ENCODE measurements at regions not wholly inside any gene's neighbourhood (a gene's known extent, or its start where the extent isn't known, plus 50 kb on each side); places are given as distances from the start of the nearest gene placed in this dataset.
A peak's percentile ranks its signal among the peaks of the same experiment; 100 is the strongest.
"Not testable (repeated sequence)": the region's sequence is repeated elsewhere in the genome, so short reads cannot be mapped to it uniquely, and the experiment has no call there.

- no peak for DNase-seq
These were observed 170.9 kb upstream of the GHR start for GRCh38 chr5:42252306-42252705.

- not testable (repeated sequence) for DNase-seq
These were observed 163.3 kb upstream of the GHR start for GRCh38 chr5:42259914-42260313.

GRCh38 chr5:42267091-42267490 lies 156.1 kb upstream of the GHR start:
- no peak for DNase-seq

- not testable (repeated sequence) for DNase-seq
These were observed 155.1 kb upstream of the GHR start for GRCh38 chr5:42268170-42268569.

GRCh38 chr5:42268630-42269029 lies 154.6 kb upstream of the GHR start:
- no peak for DNase-seq

- DNase-seq: no peak
These were observed 152.5 kb upstream of the GHR start for GRCh38 chr5:42270771-42271170.

GRCh38 chr5:42274913-42275312 lies 148.3 kb upstream of the GHR start:
- no peak for DNase-seq

GRCh38 chr5:42277293-42277692 lies 145.9 kb upstream of the GHR start:
- DNase-seq: no peak

GRCh38 chr5:42284584-42284983 lies 138.7 kb upstream of the GHR start:
- DNase-seq: no peak

- DNase-seq: no peak
These were observed 138.0 kb upstream of the GHR start for GRCh38 chr5:42285230-42285629.

GRCh38 chr5:42300496-42300895 lies 122.7 kb upstream of the GHR start:
- no peak for DNase-seq

GRCh38 chr5:42301349-42301748 lies 121.9 kb upstream of the GHR start:
- no peak for DNase-seq

- no peak for DNase-seq
These were observed 121.1 kb upstream of the GHR start for GRCh38 chr5:42302186-42302585.

- DNase-seq: no peak
These were observed 117.0 kb upstream of the GHR start for GRCh38 chr5:42306287-42306686.

GRCh38 chr5:42309865-42310264 lies 113.4 kb upstream of the GHR start:
- DNase-seq: no peak

GRCh38 chr5:42315214-42315613 lies 108.0 kb upstream of the GHR start:
- no peak for DNase-seq

- no peak for DNase-seq
These were observed 105.7 kb upstream of the GHR start for GRCh38 chr5:42317575-42317974.

- peak; percentile 3 for DNase-seq
These were observed 103.7 kb upstream of the GHR start for GRCh38 chr5:42319546-42319945.

GRCh38 chr5:42321785-42322184 lies 101.5 kb upstream of the GHR start:
- DNase-seq: no peak

- no peak for DNase-seq
These were observed 86.1 kb upstream of the GHR start for GRCh38 chr5:42337143-42337542.

- DNase-seq: no peak
These were observed 85.6 kb upstream of the GHR start for GRCh38 chr5:42337607-42338006.

- no peak for DNase-seq
These were observed 85.1 kb upstream of the GHR start for GRCh38 chr5:42338136-42338535.

GRCh38 chr5:42349163-42349562 lies 74.1 kb upstream of the GHR start:
- DNase-seq: no peak

GRCh38 chr5:42351956-42352355 lies 71.3 kb upstream of the GHR start:
- no peak for DNase-seq

- no peak for DNase-seq
These were observed 63.2 kb upstream of the GHR start for GRCh38 chr5:42360056-42360455.

Data from CD4-positive, alpha-beta T cell treated with Interleukin-17A for 4 hours (primary cell).